WTC11 (cell line): ENCODE measurements at regions not wholly inside any gene's neighbourhood (a gene's known extent, or its start where the extent isn't known, plus 50 kb on each side); places are given as distances from the start of the nearest gene placed in this dataset.

Experiments used
- ATAC-seq: fragments of 200-7000 bp; cut with Tn5 transposase; 2 replicates; pipeline ENCODE4 v1.10.0; 2021; ENCODE audit warnings: mild to moderate bottlenecking, moderate library complexity
- CTCF ChIA-PET: fragments of 300-600 bp; sonication (Branson Sonifier 250); formaldehyde crosslinking; loops from one replicate; lab custom pipeline; 2021; ENCODE audit warnings: antibody characterized with exemption; lab: Charles Lee
- POLR2A ChIA-PET: fragments of 350-600 bp; sonication (Branson Sonifier 250); formaldehyde crosslinking; loops from one replicate; lab custom pipeline; 2021; ENCODE audit warnings: antibody characterized with exemption; lab: Charles Lee
- DNase-seq: peaks from one replicate; pipeline ENCODE4 v3.0.0; 2021; ENCODE audit warnings: low spot score
- H3K27ac Mint-ChIP-seq: 2 replicates; pipeline ENCODE4 v1.8.0; 2021; ENCODE audit warnings: mixed read lengths
- H3K27me3 Mint-ChIP-seq: 2 replicates; pipeline ENCODE4 v1.8.0; 2021; ENCODE audit warnings: low read depth, mild to moderate bottlenecking, moderate library complexity, mixed read lengths
- H3K36me3 Mint-ChIP-seq: 2 replicates; pipeline ENCODE4 v1.8.0; 2021; ENCODE audit warnings: mixed read lengths
- H3K4me1 Mint-ChIP-seq: 2 replicates; pipeline ENCODE4 v1.8.0; 2022; ENCODE audit warnings: mixed read lengths
- H3K4me3 Mint-ChIP-seq: 2 replicates; pipeline ENCODE4 v1.8.0; 2021; ENCODE audit warnings: mild to moderate bottlenecking, moderate library complexity, mixed read lengths
- H3K9me3 Mint-ChIP-seq: 2 replicates; pipeline ENCODE4 v1.8.0; 2021; ENCODE audit warnings: mixed read lengths
- ATF1 ChIP-seq: sonication (generic); formaldehyde crosslinking; IDR thresholded peaks from 2 replicates; pipeline ENCODE4 v1.8.1; 2023; ENCODE audit warnings: mild to moderate bottlenecking, moderate library complexity, missing genetic modification reagents
- CBFB ChIP-seq: sonication (generic); formaldehyde crosslinking; IDR thresholded peaks from 2 replicates; pipeline ENCODE4 v1.8.1; 2022; ENCODE audit warnings: mild to moderate bottlenecking, low read depth, missing genetic modification reagents
- CREM ChIP-seq: sonication (generic); formaldehyde crosslinking; IDR thresholded peaks from 2 replicates; pipeline ENCODE4 v1.8.1; 2022; ENCODE audit warnings: mild to moderate bottlenecking, missing genetic modification reagents, moderate library complexity
- E2F5 ChIP-seq: sonication (generic); formaldehyde crosslinking; IDR thresholded peaks from 2 replicates; pipeline ENCODE4 v1.8.1; 2022; ENCODE audit warnings: mild to moderate bottlenecking, moderate library complexity, missing genetic modification reagents
- FOXP4 ChIP-seq: sonication (generic); formaldehyde crosslinking; IDR thresholded peaks from 2 replicates; pipeline ENCODE4 v1.8.0; 2022; ENCODE audit warnings: mild to moderate bottlenecking, missing genetic modification reagents
- GABPB1 ChIP-seq: sonication (generic); formaldehyde crosslinking; IDR thresholded peaks from 2 replicates; pipeline ENCODE4 v1.8.1; 2023; ENCODE audit warnings: mild to moderate bottlenecking, missing genetic modification reagents
- HMGA2 ChIP-seq: fragments of 250-450 bp; sonication (Bioruptor Pico); IDR thresholded peaks from 2 replicates; pipeline ENCODE4 v1.4.0; 2021; ENCODE audit warnings: mild to moderate bottlenecking, moderate library complexity
- HMGXB4 ChIP-seq: sonication (generic); formaldehyde crosslinking; IDR thresholded peaks from 2 replicates; pipeline ENCODE4 v1.8.1; 2023; ENCODE audit warnings: mild to moderate bottlenecking, moderate library complexity, missing genetic modification reagents
- KAT7 ChIP-seq: sonication (generic); formaldehyde crosslinking; IDR thresholded peaks from 2 replicates; pipeline ENCODE4 v1.8.1; 2023; ENCODE audit warnings: missing genetic modification reagents, mild to moderate bottlenecking, borderline replicate concordance
- MXD4 ChIP-seq: fragments of 250-450 bp; sonication (Bioruptor Pico); IDR thresholded peaks from 2 replicates; pipeline ENCODE4 v1.8.0; 2021; ENCODE audit warnings: mild to moderate bottlenecking, moderate library complexity, borderline replicate concordance
- MYBL2 ChIP-seq: sonication (generic); formaldehyde crosslinking; IDR thresholded peaks from 2 replicates; pipeline ENCODE4 v1.8.1; 2023; ENCODE audit warnings: mild to moderate bottlenecking, moderate library complexity, missing genetic modification reagents
- NR2C2 ChIP-seq: sonication (generic); formaldehyde crosslinking; IDR thresholded peaks from 2 replicates; pipeline ENCODE4 v1.8.0; 2022; ENCODE audit warnings: mild to moderate bottlenecking, missing genetic modification reagents
- RELA ChIP-seq: sonication (generic); formaldehyde crosslinking; IDR thresholded peaks from 2 replicates; pipeline ENCODE4 v1.8.1; 2022; ENCODE audit warnings: missing genetic modification reagents, mild to moderate bottlenecking, borderline replicate concordance
- TEAD4 ChIP-seq: sonication (generic); formaldehyde crosslinking; IDR thresholded peaks from 2 replicates; pipeline ENCODE4 v1.8.0; 2022; ENCODE audit warnings: mild to moderate bottlenecking, missing genetic modification reagents
- ZBTB21 ChIP-seq: sonication (generic); formaldehyde crosslinking; IDR thresholded peaks from 2 replicates; pipeline ENCODE4 v1.8.1; 2023; ENCODE audit warnings: mild to moderate bottlenecking, missing genetic modification reagents, borderline replicate concordance
- ZNF219 ChIP-seq: sonication (generic); formaldehyde crosslinking; IDR thresholded peaks from 2 replicates; pipeline ENCODE4 v1.8.0; 2023; ENCODE audit warnings: missing genetic modification reagents, mild to moderate bottlenecking, borderline replicate concordance
- ZNF317 ChIP-seq: sonication (generic); formaldehyde crosslinking; IDR thresholded peaks from 2 replicates; pipeline ENCODE4 v1.8.1; 2023; ENCODE audit warnings: low read depth, mild to moderate bottlenecking, moderate library complexity, missing genetic modification reagents, borderline replicate concordance
- ZNF423 ChIP-seq: fragments of 250-450 bp; sonication (Bioruptor Pico); IDR thresholded peaks from 2 replicates; pipeline ENCODE4 v2.1.2; 2022; ENCODE audit warnings: mild to moderate bottlenecking, moderate library complexity
- ZNF671 ChIP-seq: fragments of 250-450 bp; sonication (Bioruptor Pico); IDR thresholded peaks from 2 replicates; pipeline ENCODE4 v1.8.0; 2021; ENCODE audit warnings: mild to moderate bottlenecking
- TF ChIP-seq, protein P1 (sequence below): sonication (generic); formaldehyde crosslinking; IDR thresholded peaks from 2 replicates; pipeline ENCODE4 v1.8.1; 2022; ENCODE audit warnings: mild to moderate bottlenecking, missing genetic modification reagents, moderate library complexity, borderline replicate concordance
- TF ChIP-seq, protein P2 (sequence below): sonication (generic); formaldehyde crosslinking; conservative IDR thresholded peaks from 2 replicates; pipeline ENCODE4 v1.8.1; 2023; ENCODE audit warnings: mild to moderate bottlenecking, low read depth, missing genetic modification reagents, moderate library complexity
- TF ChIP-seq, protein P3 (sequence below): fragments of 250-450 bp; sonication (Bioruptor Pico); IDR thresholded peaks from 2 replicates; pipeline ENCODE4 v1.9.0; 2021; ENCODE audit warnings: mild to moderate bottlenecking
- TF ChIP-seq, protein P4 (sequence below): sonication (generic); formaldehyde crosslinking; IDR thresholded peaks from 2 replicates; pipeline ENCODE4 v1.8.0; 2022; ENCODE audit warnings: mild to moderate bottlenecking, missing genetic modification reagents

DNA sequence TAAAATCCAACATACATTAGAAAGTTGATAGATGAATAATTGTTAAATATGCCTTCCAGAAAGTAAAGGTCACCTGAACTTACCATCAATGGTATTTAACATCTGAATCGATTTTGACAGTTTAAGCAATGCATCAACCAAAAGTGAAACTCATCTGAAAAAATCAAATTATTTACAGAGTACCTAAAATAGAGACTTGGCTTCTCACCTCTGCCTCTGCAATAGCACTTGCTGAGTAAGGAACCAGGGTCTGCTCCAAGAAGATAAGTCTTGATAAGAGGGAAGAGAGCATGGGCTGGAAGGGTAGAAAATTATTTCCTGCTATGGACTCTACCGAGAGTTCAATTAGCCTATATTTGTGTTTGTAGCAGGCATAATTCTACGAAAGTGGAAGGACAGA is 868.3 kb downstream of the STIM2 start:
- no peak for DNase-seq
- Mint-ChIP-seq H3K9me3 (no peaks in the 10 kb centered on the region), H3K27ac (no peak overlapping the region), H3K4me3 (no peak overlapping the region), H3K36me3 (no peaks in the 10 kb centered on the region), H3K27me3 (no peaks in the 10 kb centered on the region), H3K4me1 (no peaks in the 10 kb centered on the region)
- no peak for TF ChIP-seq CBFB
- no peak for TF ChIP-seq RELA (CRISPR knock-in tag)
- TF ChIP-seq, protein P1, sequence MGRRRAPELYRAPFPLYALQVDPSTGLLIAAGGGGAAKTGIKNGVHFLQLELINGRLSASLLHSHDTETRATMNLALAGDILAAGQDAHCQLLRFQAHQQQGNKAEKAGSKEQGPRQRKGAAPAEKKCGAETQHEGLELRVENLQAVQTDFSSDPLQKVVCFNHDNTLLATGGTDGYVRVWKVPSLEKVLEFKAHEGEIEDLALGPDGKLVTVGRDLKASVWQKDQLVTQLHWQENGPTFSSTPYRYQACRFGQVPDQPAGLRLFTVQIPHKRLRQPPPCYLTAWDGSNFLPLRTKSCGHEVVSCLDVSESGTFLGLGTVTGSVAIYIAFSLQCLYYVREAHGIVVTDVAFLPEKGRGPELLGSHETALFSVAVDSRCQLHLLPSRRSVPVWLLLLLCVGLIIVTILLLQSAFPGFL (CRISPR knock-in tag) = no peak
- no peak for TF ChIP-seq FOXP4 (CRISPR knock-in tag)
- no peak for TF ChIP-seq GABPB1 (CRISPR knock-in tag)
- TF ChIP-seq E2F5 = no peak
- no peak for TF ChIP-seq NR2C2 (CRISPR knock-in tag)
- TF ChIP-seq ZNF219 (CRISPR knock-in tag) = no peak
- TF ChIP-seq, protein P2, sequence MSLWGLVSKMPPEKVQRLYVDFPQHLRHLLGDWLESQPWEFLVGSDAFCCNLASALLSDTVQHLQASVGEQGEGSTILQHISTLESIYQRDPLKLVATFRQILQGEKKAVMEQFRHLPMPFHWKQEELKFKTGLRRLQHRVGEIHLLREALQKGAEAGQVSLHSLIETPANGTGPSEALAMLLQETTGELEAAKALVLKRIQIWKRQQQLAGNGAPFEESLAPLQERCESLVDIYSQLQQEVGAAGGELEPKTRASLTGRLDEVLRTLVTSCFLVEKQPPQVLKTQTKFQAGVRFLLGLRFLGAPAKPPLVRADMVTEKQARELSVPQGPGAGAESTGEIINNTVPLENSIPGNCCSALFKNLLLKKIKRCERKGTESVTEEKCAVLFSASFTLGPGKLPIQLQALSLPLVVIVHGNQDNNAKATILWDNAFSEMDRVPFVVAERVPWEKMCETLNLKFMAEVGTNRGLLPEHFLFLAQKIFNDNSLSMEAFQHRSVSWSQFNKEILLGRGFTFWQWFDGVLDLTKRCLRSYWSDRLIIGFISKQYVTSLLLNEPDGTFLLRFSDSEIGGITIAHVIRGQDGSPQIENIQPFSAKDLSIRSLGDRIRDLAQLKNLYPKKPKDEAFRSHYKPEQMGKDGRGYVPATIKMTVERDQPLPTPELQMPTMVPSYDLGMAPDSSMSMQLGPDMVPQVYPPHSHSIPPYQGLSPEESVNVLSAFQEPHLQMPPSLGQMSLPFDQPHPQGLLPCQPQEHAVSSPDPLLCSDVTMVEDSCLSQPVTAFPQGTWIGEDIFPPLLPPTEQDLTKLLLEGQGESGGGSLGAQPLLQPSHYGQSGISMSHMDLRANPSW (CRISPR knock-in tag) = no peak
- no peak for TF ChIP-seq ZNF671
- POLR2A ChIA-PET = no interaction called here
- CTCF ChIA-PET = no interaction called here
- no peak for ATAC-seq

- no peak overlapping the region for H3K4me3 Mint-ChIP-seq
- H3K36me3 Mint-ChIP-seq = peaks cover 12% of the 10 kb centered on the region
- no peak for TF ChIP-seq HMGA2 (CRISPR knock-in tag)
- TF ChIP-seq ZNF423 (CRISPR knock-in tag) = no peak
- TF ChIP-seq MXD4 = no peak
- TF ChIP-seq ATF1 (CRISPR knock-in tag) = no peak
- TF ChIP-seq CREM = no peak
- TF ChIP-seq, protein P3, sequence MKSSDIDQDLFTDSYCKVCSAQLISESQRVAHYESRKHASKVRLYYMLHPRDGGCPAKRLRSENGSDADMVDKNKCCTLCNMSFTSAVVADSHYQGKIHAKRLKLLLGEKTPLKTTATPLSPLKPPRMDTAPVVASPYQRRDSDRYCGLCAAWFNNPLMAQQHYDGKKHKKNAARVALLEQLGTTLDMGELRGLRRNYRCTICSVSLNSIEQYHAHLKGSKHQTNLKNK (CRISPR knock-in tag) = no peak
- no peak for TF ChIP-seq RELA (CRISPR knock-in tag)
- no peak for TF ChIP-seq KAT7 (CRISPR knock-in tag)
- no peak for TF ChIP-seq ZBTB21 (CRISPR knock-in tag)
- TF ChIP-seq MYBL2 = no peak
- TF ChIP-seq, protein P4, sequence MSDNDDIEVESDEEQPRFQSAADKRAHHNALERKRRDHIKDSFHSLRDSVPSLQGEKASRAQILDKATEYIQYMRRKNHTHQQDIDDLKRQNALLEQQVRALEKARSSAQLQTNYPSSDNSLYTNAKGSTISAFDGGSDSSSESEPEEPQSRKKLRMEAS (CRISPR knock-in tag) = no peak
- no peak for TF ChIP-seq ZNF671
- no peak for TF ChIP-seq NR2C2 (CRISPR knock-in tag)
- TF ChIP-seq CBFB = no peak
- no peak for TF ChIP-seq ZNF317
- TF ChIP-seq HMGXB4 (CRISPR knock-in tag) = no peak
- TF ChIP-seq TEAD4 (CRISPR knock-in tag) = no peak
- peaks cover 25% of the 10 kb centered on the region for H3K9me3 Mint-ChIP-seq
- no peak for DNase-seq
- no peaks in the 10 kb centered on the region for H3K27me3 Mint-ChIP-seq
- no peak overlapping the region for H3K27ac Mint-ChIP-seq
- peaks cover 14% of the 10 kb centered on the region for H3K4me1 Mint-ChIP-seq
- ATAC-seq = no peak
- POLR2A ChIA-PET = no interaction called here
- CTCF ChIA-PET = no interaction called here
Observed at GRCh38 chr4:27742816-27743215, 882.2 kb downstream of the STIM2 start.
